Activated CD4-positive, alpha-beta T cell treated with anti-CD3 and anti-CD28 coated beads, Interleukin-2, amount 50 U/mL, for 16 hours (primary cell): ENCODE measurements at regions not wholly inside any gene's neighbourhood (a gene's known extent, or its start where the extent isn't known, plus 50 kb on each side); places are given as distances from the start of the nearest gene placed in this dataset.
"Not testable (repeated sequence)": the region's sequence is repeated elsewhere in the genome, so short reads cannot be mapped to it uniquely, and the experiment has no call there.

ENCODE experiments used
- DNase-seq: peaks from one replicate; pipeline ENCODE4 v3.0.0-alpha.2; 2020

GRCh38 chr7:119175911-119176627 lies 951.6 kb downstream of the ANKRD7 start:
- DNase-seq = peak; percentile 57

- DNase-seq = no peak
Measured at GRCh38 chr7:119177863-119178262, 953.4 kb downstream of the ANKRD7 start.

- no peak for DNase-seq
Measured at GRCh38 chr7:119184124-119184788, 959.8 kb downstream of the ANKRD7 start.

GRCh38 chr7:119196183-119196582 lies 971.7 kb downstream of the ANKRD7 start:
- DNase-seq = no peak

- DNase-seq = no peak
Measured at GRCh38 chr7:119197172-119197876, 972.8 kb downstream of the ANKRD7 start.

- DNase-seq = peak; percentile 46
Measured at GRCh38 chr7:119197877-119198527, 973.5 kb downstream of the ANKRD7 start.

- DNase-seq = no peak
Measured at GRCh38 chr7:119219663-119220062, 995.2 kb downstream of the ANKRD7 start.

GRCh38 chr7:119223930-119224329 lies 999.4 kb downstream of the ANKRD7 start:
- DNase-seq = no peak

GRCh38 chr7:119228482-119228881 lies 1004.0 kb downstream of the ANKRD7 start:
- no peak for DNase-seq

GRCh38 chr7:119232091-119232490 lies 1007.6 kb downstream of the ANKRD7 start:
- no peak for DNase-seq

- no peak for DNase-seq
Measured at GRCh38 chr7:119233015-119233414, 1008.5 kb downstream of the ANKRD7 start.

GRCh38 chr7:119252962-119253361 lies 1020.0 kb upstream of the KCND2 start:
- no peak for DNase-seq

GRCh38 chr7:119254742-119255141 lies 1018.2 kb upstream of the KCND2 start:
- DNase-seq = no peak

GRCh38 chr7:119256001-119256400 lies 1017.0 kb upstream of the KCND2 start:
- DNase-seq = no peak

GRCh38 chr7:119256446-119257131 lies 1016.4 kb upstream of the KCND2 start:
- no peak for DNase-seq

- not testable (repeated sequence) for DNase-seq
Measured at GRCh38 chr7:119266790-119267189, 1006.2 kb upstream of the KCND2 start.

- DNase-seq = peak; percentile 60
Measured at GRCh38 chr7:119270045-119270464, 1002.9 kb upstream of the KCND2 start.

- no peak for DNase-seq
Measured at GRCh38 chr7:119270644-119271043, 1002.3 kb upstream of the KCND2 start.

- DNase-seq = no peak
Measured at GRCh38 chr7:119271147-119271779, 1001.7 kb upstream of the KCND2 start.

GRCh38 chr7:119281181-119281846 lies 991.7 kb upstream of the KCND2 start:
- DNase-seq = no peak

GRCh38 chr7:119283353-119283752 lies 989.6 kb upstream of the KCND2 start:
- DNase-seq = no peak

GRCh38 chr7:119288416-119288815 lies 984.6 kb upstream of the KCND2 start:
- no peak for DNase-seq
